ENCODE measurements at regions not wholly inside any gene's neighbourhood (a gene's known extent, or its start where the extent isn't known, plus 50 kb on each side); places are given as distances from the start of the nearest gene placed in this dataset.

GRCh38 chr4:23036503-23036902 lies 343.8 kb downstream of the GBA3 start:
- no peak for DNase-seq (ENCODE audit: low read depth)
- TF ChIP-seq CTCF (IDR thresholded peaks at IDR 0.05; ENCODE audit: insufficient read depth, low read depth, low read length, missing control alignments) = no peak
- H3K4me3 ChIP-seq (ENCODE audit: low read depth, low read length) = no peak overlapping the region

- no peak for DNase-seq (ENCODE audit: low read depth)
- no peak overlapping the region for H3K4me3 ChIP-seq (ENCODE audit: low read depth, low read length)
- TF ChIP-seq CTCF (IDR thresholded peaks at IDR 0.05; ENCODE audit: insufficient read depth, low read depth, low read length, missing control alignments) = no peak
Measured at GRCh38 chr4:23035521-23036056, 342.9 kb downstream of the GBA3 start.

GRCh38 chr4:23034731-23035130 lies 342.0 kb downstream of the GBA3 start:
- no peak for DNase-seq (ENCODE audit: low read depth)
- no peak overlapping the region for H3K4me3 ChIP-seq (ENCODE audit: low read depth, low read length)
- TF ChIP-seq CTCF (IDR thresholded peaks at IDR 0.05; ENCODE audit: insufficient read depth, low read depth, low read length, missing control alignments) = no peak

GRCh38 chr4:23033796-23034195 lies 341.1 kb downstream of the GBA3 start:
- DNase-seq (ENCODE audit: low read depth) = no peak
- H3K4me3 ChIP-seq (ENCODE audit: low read depth, low read length) = no peak overlapping the region
- no peak for TF ChIP-seq CTCF (IDR thresholded peaks at IDR 0.05; ENCODE audit: insufficient read depth, low read depth, low read length, missing control alignments)

- H3K4me3 ChIP-seq (ENCODE audit: low read depth, low read length) = no peak overlapping the region
- no peak for TF ChIP-seq CTCF (IDR thresholded peaks at IDR 0.05; ENCODE audit: insufficient read depth, low read depth, low read length, missing control alignments)
- DNase-seq (ENCODE audit: low read depth) = no peak
Measured at GRCh38 chr4:23028875-23029274, 336.1 kb downstream of the GBA3 start.

GRCh38 chr4:23023666-23024065 lies 330.9 kb downstream of the GBA3 start:
- no peak for TF ChIP-seq CTCF (IDR thresholded peaks at IDR 0.05; ENCODE audit: insufficient read depth, low read depth, low read length, missing control alignments)
- no peak overlapping the region for H3K4me3 ChIP-seq (ENCODE audit: low read depth, low read length)
- no peak for DNase-seq (ENCODE audit: low read depth)

GRCh38 chr4:23023121-23023520 lies 330.4 kb downstream of the GBA3 start:
- no peak for DNase-seq (ENCODE audit: low read depth)
- no peak for TF ChIP-seq CTCF (IDR thresholded peaks at IDR 0.05; ENCODE audit: insufficient read depth, low read depth, low read length, missing control alignments)
- no peak overlapping the region for H3K4me3 ChIP-seq (ENCODE audit: low read depth, low read length)

Data from GM12865 (cell line).